HG03469 (cell line): ENCODE measurements at regions not wholly inside any gene's neighbourhood (a gene's known extent, or its start where the extent isn't known, plus 50 kb on each side); places are given as distances from the start of the nearest gene placed in this dataset.
"Not testable (repeated sequence)": the region's sequence is repeated elsewhere in the genome, so short reads cannot be mapped to it uniquely, and the experiment has no call there.

ENCODE experiments used
- ATAC-seq: cut with Tn5 transposase; IDR thresholded peaks from one replicate; pipeline ENCODE4 v1.9.1; 2021; ENCODE audit warnings: mild to moderate bottlenecking, moderate library complexity, moderate number of reproducible peaks; ENCODE audit not compliant: unreplicated experiment

DNA sequence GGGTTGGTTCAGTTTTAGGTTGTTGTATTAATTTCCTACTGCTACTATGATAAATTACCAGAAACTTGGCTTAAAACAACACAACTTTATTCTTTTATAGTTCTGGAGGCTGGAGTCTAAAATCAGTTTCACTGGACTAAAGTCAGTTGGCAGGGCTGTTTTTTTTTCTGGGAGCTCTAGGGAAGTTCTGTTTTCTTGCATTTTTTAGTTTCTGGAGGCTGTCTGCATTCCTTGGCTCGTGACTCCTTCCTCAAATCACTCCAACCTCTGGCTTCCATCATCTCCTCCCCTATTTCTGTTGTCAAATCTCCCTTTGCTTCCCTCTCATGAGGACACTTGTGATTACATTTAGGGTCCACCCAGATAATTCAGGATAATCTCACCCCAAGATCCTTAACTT lies 51.3 kb upstream of the SUB1 start:
- ATAC-seq: no peak

DNA sequence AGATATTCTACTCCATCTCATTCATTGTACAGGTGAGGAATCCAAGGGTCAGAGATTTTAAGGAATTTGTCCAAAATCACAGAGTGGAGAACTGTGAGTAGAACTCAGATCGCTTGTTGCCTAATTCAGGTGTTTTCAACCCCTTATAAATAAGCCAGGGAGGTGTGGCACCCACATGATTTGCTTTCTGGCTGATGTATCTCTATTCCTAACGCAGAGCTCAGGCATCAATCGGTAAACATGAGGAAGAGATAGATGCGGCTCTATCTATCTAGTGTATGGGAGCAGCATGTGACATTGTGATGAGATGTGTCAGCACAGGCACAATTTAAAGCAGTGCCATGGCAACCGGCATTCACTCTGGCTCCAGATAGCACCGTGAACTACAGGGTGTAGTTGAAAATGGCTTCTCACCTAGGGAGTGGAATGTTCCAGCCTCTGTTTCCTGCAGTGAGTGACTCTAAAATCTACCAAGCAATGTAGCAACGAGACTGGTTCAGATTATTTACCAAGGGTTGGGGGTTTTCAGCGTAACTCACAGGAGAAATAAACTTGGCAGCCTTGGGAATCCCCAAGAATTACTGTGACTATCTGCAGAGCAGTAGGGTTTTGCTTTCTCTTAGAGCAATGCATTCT lies 53.4 kb upstream of the SUB1 start:
- ATAC-seq: peak; percentile 59

DNA sequence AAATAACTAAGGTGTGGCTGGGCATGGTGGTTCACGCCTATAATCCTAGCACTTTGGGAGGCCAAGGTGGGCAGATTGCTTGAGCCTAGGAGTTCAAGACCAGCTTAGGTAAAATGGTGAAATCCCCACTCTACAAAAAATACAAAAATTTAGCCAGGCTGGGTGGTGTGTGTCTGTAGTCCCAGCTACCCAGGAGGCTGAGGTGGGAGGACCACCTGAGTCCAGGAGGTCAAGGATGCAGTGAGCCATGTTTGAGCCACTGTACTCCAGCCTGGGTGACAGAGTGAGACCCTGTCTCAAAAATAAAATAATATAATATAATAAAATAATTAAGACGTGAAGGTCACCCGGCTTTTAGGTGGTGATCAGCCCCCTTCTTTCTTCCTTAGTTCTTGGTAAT lies 58.0 kb upstream of the SUB1 start:
- not testable (repeated sequence) for ATAC-seq

DNA sequence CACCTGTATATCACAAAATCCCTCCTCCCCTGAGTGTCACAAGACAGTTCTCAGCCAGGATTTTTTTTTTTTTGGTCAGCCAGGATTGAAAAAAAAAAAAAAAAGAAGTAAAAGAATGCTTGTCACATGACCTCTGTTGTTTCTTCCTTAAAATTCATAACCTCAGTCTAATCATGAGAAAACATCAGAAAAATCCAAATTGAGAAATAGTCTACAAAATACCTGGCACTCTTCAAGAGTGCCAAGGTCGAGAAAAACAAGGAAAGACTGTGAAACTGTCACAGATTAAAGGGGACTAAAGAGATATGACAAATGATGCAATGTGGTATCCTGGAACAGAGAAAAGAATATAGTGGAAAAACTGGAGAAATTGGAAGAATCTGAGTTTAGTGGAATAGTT lies 58.5 kb upstream of the SUB1 start:
- no peak for ATAC-seq

DNA sequence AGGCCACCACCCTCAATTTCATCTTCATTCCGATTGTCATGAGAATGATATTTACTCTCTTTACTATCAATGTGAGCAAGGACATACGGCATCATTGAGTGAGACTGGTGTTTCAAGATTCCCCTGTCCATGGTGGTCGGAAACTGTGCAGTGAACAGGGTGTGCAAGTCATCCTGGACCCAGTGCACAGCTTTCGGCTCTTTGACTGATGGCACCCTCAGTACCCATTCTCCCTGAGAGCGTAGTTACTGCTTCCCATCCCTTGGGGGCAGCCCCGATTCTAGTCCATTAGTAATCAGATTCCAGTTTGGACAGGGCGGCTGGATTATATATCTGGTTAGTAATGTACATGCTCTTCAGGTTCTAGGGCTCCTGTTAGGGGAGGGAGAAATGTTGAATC lies 61.7 kb upstream of the SUB1 start:
- no peak for ATAC-seq

DNA sequence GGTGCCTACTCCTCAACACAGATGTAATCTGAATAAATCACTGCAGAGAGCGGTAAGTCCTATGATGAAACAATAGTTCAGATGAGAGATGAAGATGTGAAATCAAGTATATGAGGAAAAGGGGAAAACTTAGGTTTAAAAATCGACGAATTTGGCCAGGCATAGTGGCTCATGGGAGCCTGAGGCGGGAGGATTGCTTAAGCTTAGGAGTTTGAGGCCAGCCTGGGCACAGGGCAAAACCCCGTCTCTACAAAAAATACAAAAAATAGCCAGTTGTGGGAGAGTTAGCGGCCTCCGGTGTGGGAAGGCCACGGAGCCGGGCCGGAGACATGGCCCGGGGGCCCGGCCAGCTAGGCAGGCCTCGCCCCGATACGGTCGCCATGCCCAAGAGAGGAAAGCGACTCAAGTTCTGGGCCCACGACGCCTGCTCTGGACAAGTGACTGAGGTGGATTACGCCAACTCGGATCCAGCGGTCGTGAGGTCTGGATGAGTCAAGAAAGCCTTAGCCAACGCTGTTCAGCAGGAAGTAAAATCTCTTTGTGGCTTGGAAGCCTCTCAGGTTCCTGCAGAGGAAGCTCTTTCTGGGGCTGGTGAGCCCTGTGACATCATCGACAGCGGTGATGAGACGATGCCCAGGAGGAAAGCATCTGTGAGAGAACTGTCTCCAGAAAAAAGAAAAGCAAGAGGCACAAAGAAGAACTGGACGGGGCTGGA lies 62.8 kb upstream of the SUB1 start:
- no peak for ATAC-seq

DNA sequence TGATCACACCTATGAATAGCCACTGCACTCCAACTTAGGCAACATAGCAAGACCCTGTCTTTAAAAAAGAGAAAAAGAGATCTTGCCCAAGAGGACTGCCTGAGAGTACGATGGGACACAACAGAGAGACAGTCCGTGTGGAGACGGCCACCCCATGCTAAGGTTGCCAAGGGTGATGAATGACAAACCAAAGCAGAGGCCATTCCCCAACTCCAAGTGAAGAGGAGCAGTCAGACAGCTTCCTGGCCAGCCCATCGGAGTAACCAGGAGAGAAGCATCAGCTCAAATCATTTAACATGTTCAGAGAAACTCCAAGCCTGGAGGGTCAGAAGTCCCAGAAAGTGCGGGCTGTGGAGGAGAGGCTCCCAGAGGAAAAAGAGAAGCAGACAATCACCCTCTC lies 63.9 kb upstream of the SUB1 start:
- no peak for ATAC-seq

DNA sequence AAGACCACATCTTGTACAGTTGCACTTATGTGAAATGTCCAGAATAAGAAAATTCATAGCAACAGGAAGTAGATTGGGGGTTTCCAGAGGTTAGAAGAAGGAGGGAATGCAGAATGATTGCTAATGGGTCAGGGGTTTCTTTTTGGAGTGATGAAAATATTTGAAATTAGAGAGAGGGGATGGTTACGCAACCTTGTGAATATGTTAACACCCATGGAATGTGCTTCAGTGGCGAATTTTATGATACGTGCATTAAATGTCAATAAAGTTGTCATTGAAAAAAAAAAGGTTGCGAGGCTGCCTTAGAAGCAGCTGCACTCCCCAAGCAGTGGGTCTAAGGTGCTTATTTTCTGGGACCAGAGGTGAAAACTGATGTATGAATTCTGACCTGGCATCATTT lies 64.4 kb upstream of the SUB1 start:
- no peak for ATAC-seq

DNA sequence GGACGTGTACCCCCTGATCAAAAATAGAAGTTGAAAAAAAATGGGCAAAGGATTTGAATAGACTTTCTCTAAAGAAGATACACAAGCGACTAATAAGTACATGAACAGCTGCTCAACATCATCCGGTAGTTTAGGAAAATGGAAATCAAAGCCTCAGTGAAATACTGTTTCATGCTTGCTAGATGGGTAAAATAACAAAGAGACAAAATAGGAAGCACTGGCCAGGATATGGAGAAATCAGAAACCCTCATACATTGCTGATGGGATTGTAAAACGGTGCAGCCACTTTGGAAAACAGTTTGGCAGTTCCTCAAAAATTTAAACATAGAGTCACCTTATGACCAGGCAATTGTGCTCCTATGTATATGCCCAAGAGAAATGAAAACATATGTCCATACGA lies 65.0 kb upstream of the SUB1 start:
- ATAC-seq: no peak

DNA sequence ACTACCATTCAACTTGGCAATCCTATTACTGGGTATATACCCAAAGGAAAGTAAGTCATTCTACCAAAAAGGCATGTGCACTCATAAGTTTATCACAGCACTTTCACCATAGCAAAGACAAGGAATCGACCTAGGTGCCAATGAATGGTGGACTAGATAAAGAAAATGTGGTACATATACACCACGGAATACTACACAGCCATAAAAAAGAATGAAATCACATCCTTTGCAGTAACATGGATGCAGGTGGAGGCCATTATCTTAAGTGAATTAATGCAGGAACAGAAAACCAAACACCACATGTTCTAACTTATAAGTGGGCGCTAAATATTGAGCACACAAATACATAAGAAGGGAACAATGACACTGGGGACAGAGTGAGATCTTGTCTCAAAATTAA lies 65.8 kb upstream of the SUB1 start:
- no peak for ATAC-seq

DNA sequence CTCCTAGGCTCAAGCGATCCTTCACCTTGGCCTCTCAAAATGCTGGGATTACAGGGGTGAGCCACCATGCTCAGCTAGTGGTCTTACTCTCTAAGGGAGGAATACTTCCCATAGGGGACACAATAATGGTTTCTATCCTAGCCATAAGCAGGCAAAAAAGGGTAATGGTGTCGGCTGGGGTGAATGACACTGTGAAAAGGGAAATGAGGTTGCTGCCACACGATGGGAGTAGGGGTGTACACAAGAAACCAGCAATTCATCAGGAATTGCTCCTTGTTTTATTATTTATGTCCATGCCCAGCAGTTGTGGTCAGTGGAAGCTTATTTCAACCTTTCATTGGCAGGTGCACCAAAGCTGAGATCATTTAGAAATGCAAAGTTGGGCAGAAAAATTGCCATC lies 70.3 kb upstream of the ZFR start:
- no peak for ATAC-seq

DNA sequence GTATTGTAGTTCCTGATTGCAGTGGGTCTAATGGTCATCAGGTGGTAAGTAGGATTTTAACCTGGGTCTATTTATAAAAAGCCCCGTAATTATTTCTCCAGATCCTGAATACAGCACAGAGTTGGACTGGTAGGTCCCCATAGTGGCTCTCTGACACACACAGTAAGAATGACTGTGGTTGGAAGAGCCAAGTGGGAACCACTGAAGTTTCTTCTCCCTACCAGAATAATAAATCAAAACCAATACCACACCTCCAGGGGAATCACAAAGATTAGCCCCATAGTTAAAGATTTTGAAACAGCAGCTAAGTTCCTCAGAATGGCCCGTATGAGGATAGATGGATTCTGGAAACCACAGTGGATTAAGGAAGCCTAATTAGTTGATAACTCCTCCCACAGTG lies 68.4 kb upstream of the ZFR start:
- ATAC-seq: no peak

DNA sequence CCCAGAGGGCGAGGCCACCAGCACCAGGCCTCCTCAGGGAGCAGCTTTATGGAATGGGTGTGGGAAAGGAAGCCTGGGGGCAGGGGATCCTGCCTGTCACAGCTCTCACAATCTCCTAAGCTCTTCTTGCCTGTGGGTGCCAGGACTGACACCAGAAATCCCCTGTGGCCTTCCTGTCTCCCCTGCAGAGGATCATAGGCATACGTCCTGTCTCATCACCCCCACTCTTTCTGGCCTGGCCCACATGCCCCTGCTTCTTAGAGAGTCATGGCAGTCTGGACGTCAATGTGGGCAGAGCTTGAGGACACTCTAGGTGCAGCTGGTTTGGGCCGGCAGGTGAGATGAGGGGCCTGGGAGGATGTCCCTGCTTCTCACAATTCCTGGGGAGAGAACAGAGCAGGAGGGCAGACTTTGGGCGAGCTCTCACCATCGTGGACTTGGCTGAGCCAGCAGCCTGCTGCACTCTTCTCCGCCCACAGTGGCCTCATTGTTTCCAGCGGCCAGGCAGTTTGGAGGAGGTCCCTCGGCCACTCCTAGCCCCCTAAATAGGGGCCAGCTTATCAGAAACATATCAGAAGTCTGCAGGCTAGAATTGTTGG lies 67.3 kb upstream of the ZFR start:
- ATAC-seq: no peak

DNA sequence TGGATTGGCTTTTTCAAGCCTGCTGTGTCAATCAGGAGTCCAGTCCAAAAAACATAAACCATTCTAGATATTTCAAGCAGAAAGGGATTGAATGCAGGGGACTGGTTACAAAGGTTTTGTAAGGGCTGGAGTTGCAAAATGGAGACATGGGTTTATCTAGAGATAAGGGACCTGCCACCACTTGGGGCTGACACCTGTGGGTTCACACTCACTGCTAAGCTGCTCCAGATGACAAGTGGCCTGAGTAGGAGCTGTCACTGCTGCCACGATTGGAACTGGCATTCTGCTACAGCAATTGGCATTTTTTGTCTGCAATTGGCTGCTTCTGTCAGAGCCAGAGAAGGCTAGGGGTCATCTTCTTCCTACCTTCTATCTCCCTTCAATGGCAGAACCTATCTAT lies 66.3 kb upstream of the ZFR start:
- ATAC-seq: no peak

DNA sequence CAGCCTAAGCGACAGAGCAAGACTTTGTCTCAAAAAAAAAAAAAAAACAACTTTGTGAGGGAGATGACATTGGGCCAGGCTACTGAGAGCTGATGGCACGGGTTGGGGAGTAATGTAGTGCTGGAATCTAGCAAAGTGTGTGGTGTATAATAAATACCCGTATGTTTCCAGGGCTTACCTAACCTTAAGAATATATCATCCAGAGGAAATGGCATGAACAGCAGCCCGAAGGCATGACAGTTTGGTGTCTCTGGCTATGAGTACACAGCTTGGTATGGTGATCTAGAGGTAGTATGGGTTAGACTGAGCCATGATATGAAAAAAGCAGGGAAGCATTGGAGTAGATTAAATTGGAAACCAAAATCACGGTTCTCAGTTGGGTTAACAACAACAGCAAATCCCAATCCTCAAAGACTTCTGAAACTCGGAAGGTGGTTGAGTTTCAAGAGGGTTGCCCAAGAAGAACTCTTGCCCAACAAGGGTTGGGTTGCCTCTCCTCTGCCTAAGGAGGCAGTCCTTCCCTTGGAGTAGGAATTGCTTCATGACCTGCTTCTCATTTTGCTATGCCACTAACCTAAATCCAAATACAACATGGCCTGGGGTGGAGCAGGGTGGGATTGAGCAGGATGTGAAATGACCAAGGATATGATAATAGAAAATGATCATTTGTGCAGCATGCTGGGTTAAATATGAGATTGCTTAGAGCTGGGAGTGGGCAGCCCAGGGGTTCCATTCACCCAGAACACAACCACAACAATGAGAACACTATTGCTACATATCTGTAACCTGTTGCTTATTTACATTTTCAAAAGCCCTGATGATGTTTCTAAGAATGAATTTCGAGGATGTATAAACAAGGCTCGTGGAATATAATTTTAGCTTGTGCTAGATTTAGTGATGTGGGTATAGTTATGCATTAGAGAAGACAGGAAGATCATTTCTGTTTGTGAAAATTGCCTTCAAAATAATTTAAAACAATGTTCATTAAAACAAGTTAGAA lies 64.6 kb upstream of the ZFR start:
- ATAC-seq: no peak

DNA sequence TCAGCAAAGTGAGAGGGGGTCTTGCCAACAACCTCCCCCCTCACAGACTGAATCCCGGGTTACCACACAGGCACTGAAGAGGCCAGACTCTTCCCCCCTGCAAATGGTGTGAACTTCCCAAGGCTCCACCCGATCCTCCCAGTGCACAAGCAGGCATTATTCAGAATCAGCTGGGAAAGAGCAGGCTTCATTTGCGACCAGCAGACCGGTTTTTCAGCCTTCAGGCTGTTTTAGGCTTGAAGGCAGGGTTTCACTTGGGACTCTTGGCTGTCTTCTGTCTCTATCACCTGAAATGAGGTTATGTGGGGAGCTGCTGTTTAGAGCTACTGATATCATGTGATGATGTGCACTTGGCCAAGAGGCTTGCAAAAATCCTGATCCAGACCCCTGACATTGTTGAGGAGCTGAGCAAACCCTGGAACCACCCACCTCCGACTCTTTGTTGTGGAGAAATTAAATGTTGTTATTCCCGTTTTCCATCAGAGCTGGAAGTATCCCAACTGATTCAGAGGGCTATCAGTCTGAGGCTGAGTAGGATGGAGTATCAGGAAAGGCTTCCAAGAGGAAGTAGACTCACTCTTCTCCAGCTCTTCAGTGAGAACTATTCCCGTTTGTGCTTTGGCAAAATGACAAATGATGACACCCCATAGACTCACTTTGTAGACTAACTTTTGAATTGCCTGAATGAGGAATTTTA lies 63.3 kb upstream of the ZFR start:
- ATAC-seq: no peak

DNA sequence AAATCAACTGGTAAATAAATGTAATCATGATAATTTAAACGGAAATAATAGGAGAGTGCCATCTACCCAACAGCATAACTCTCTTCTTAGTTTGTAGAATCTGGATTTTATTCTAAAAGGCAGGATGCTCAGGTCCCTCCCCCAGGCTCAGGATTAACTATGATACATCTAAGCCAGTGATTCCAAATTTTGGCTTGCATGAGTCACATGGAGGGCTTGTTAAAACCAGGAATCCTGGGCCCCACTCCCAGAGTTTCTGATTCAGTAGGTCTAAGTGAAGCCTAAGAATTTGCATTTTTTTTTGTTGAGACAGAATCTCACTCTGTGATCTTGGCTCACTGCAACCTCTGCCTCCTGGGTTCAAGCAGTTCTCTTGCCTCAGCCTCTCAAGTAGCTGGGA lies 62.3 kb upstream of the ZFR start:
- ATAC-seq: no peak

DNA sequence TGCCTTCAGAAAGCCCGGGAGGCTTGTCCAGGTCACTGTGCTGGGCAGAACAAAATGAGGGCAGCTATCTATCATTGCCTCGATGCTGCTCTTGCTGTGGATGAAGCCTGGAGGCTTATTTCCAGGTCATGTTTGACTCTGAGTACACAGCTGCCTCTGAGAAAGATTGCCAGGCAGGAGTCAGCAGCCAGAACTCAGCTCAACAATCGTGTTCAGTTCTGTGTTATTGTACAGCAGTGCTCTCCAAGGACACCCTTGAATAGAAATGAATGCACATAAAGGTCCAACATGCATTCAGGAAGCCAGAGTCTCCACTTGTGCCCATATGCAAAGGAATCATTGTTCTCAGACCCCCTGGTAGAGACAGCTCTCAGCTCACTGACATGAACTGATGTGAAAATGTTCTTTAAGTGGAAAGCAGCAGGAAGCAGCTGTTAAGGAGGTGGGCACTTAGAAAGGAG lies 61.7 kb upstream of the ZFR start:
- ATAC-seq: no peak

DNA sequence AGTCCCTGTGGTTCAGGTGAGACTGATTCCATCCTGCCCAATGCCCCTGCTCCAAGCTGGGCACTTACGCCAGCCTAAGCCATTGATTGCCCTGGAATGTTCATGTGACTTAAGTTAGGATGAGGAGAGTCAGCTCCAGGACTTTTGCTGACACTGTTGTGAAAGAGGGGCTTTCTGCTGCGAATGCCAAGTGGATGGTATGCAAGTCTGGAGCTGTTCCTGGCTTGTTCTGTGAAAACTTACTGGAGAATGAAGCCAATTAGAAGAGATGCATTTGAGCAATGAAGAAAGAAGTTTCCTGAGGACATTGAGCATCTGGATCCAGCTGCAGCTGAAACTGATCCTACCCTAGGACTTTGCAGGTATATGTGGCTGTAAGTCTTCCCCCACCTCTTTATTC lies 61.2 kb upstream of the ZFR start:
- no peak for ATAC-seq

DNA sequence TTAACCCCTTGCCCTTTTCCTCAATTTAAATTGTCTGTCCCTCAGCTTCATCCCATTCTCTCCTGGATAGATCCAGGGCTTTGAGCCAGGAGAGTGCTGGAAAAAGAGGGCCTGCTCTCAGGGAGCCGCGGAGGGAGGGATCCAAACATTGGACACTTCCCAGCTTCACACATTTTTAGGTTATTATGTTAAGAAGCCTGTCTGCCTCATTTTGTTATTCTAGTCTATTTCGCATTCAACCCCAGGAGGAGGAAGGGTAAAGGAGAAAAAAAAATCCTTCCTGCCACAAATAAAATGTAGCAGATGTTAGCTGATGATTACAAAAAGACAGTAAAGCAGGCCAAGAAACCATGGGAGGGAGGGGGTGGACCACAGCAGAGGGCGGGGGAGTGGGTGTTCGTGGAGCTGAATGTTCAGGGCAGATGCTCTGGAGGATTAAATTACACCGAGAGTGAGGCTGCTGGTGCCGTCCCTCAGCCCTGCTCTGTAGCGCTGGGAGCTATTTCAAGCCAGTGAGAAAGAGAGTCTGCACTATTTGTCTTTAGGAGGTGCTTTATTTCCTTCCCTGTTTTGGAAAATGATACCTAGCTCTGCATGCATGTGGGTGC lies 60.6 kb upstream of the ZFR start:
- ATAC-seq: no peak
